ENCODE measurements at regions not wholly inside any gene's neighbourhood (a gene's known extent, or its start where the extent isn't known, plus 50 kb on each side); places are given as distances from the start of the nearest gene placed in this dataset.

GRCh38 chr3:112745567-112746248, 101.0 kb downstream of the CD200R1L start:
- H3K4me3 Mint-ChIP-seq: no peak overlapping the region
- DNase-seq (no peak), ATAC-seq (no peak)
- H3K27me3 Mint-ChIP-seq: no peaks in the 10 kb centered on the region
- no peaks in the 10 kb centered on the region for H3K9me3 Mint-ChIP-seq
- POLR2A ChIA-PET: no interaction called here
- peaks cover 2 to 11% (median 10%) of the 10 kb centered on the region in 4 donors for H3K4me1 Mint-ChIP-seq
- H3K36me3 Mint-ChIP-seq: no peaks in the 10 kb centered on the region
- H3K27ac Mint-ChIP-seq: peak overlapping the region in 1 of 10 donors; percentile 4

GRCh38 chr3:112744825-112745566, 101.7 kb downstream of the CD200R1L start:
- Mint-ChIP-seq H3K36me3 (no peaks in the 10 kb centered on the region), H3K4me3 (no peak overlapping the region), H3K27ac (peak overlapping the region in 3 of 10 donors; percentile 4 to 37 (median 29)), H3K9me3 (no peaks in the 10 kb centered on the region), H3K4me1 (peaks cover 3 to 18% (median 17%) of the 10 kb centered on the region in 4 donors), H3K27me3 (no peaks in the 10 kb centered on the region)
- POLR2A ChIA-PET: no interaction called here
- no peak for DNase-seq
- no peak for ATAC-seq

GRCh38 chr3:112744106-112744505, 102.6 kb downstream of the CD200R1L start:
- no peaks in the 10 kb centered on the region for H3K27me3 Mint-ChIP-seq
- POLR2A ChIA-PET: no interaction called here
- no peak overlapping the region for H3K4me3 Mint-ChIP-seq
- H3K9me3 Mint-ChIP-seq: no peaks in the 10 kb centered on the region
- DNase-seq (no peak), ATAC-seq (no peak)
- peaks cover 7 to 27% (median 26%) of the 10 kb centered on the region in 4 donors for H3K4me1 Mint-ChIP-seq
- H3K27ac Mint-ChIP-seq: no peak overlapping the region
- no peaks in the 10 kb centered on the region for H3K36me3 Mint-ChIP-seq

GRCh38 chr3:112742934-112743333, 102.0 kb upstream of the CCDC80 start:
- DNase-seq (no peak), ATAC-seq (no peak)
- Mint-ChIP-seq H3K9me3 (no peaks in the 10 kb centered on the region), H3K27me3 (no peaks in the 10 kb centered on the region), H3K4me1 (peaks cover 7 to 36% (median 34%) of the 10 kb centered on the region in 4 donors), H3K4me3 (no peak overlapping the region), H3K36me3 (no peaks in the 10 kb centered on the region), H3K27ac (no peak overlapping the region)
- POLR2A ChIA-PET: no interaction called here

GRCh38 chr3:112741983-112742382, 101.0 kb upstream of the CCDC80 start:
- POLR2A ChIA-PET: no interaction called here
- Mint-ChIP-seq H3K4me1 (peaks cover 9 to 44% (median 41%) of the 10 kb centered on the region in 4 donors), H3K27me3 (no peaks in the 10 kb centered on the region), H3K36me3 (no peaks in the 10 kb centered on the region), H3K9me3 (no peaks in the 10 kb centered on the region), H3K4me3 (no peak overlapping the region), H3K27ac (peak overlapping the region in 1 of 10 donors; percentile 86)
- DNase-seq: no peak
- no peak for ATAC-seq

- POLR2A ChIA-PET: interaction anchor here (1.1 kb wide), 1 partner anchor 238 kb away, joined by 5 read pairs; no protein-coding TSS in a partner anchor
- Mint-ChIP-seq H3K9me3 (no peaks in the 10 kb centered on the region), H3K36me3 (no peaks in the 10 kb centered on the region), H3K27me3 (no peaks in the 10 kb centered on the region), H3K4me1 (peaks cover 15 to 55% (median 52%) of the 10 kb centered on the region in 4 donors), H3K27ac (peak overlapping the region in 6 of 10 donors; percentile 21 to 86 (median 77)), H3K4me3 (peak overlapping the region in 4 of 10 donors; percentile 8 to 39 (median 33))
- no peak for DNase-seq
- no peak for ATAC-seq
Measured at GRCh38 chr3:112740835-112741234, 99.9 kb upstream of the CCDC80 start.

- Mint-ChIP-seq H3K27me3 (no peaks in the 10 kb centered on the region), H3K9me3 (no peaks in the 10 kb centered on the region), H3K4me3 (peak overlapping the region in 9 of 10 donors; percentile 22 to 69 (median 38)), H3K27ac (peak overlapping the region in 9 of 10 donors; percentile 31 to 87 (median 74)), H3K36me3 (no peaks in the 10 kb centered on the region), H3K4me1 (peaks cover 16 to 63% (median 60%) of the 10 kb centered on the region in 4 donors)
- peak in 2 of 10 donors; percentile 13 to 18 for DNase-seq
- peak; percentile 14 to 26 for ATAC-seq
- POLR2A ChIA-PET: interaction anchor here (1.1 kb wide), 1 partner anchor 240 kb away, joined by 5 read pairs; no protein-coding TSS in a partner anchor
Measured at GRCh38 chr3:112739252-112739965, 98.5 kb upstream of the CCDC80 start.

GRCh38 chr3:112738366-112738765, 97.4 kb upstream of the CCDC80 start:
- no peak overlapping the region for H3K4me3 Mint-ChIP-seq

GRCh38 chr3:112736805-112737566, 96.0 kb upstream of the CCDC80 start:
- H3K9me3 Mint-ChIP-seq: no peaks in the 10 kb centered on the region
- peaks cover 16 to 63% (median 60%) of the 10 kb centered on the region in 4 donors for H3K4me1 Mint-ChIP-seq
- H3K27ac Mint-ChIP-seq: peak overlapping the region; percentile 38 to 87 (median 68)
- POLR2A ChIA-PET: no interaction called here
- peak; percentile 78 to 87 for ATAC-seq
- peak in 2 of 10 donors; percentile 41 to 46 for DNase-seq
- no peaks in the 10 kb centered on the region for H3K27me3 Mint-ChIP-seq
- H3K4me3 Mint-ChIP-seq: peak overlapping the region in 7 of 10 donors; percentile 5 to 66 (median 27)
- no peaks in the 10 kb centered on the region for H3K36me3 Mint-ChIP-seq

More at GRCh38 chr3:112738366-112738765, 97.4 kb upstream of the CCDC80 start:
- POLR2A ChIA-PET: no interaction called here
- Mint-ChIP-seq H3K27ac (peak overlapping the region in 3 of 10 donors; percentile 6 to 68 (median 12)), H3K4me1 (peaks cover 16 to 63% (median 60%) of the 10 kb centered on the region in 4 donors), H3K36me3 (no peaks in the 10 kb centered on the region), H3K27me3 (no peaks in the 10 kb centered on the region), H3K9me3 (no peaks in the 10 kb centered on the region)
- no peak for ATAC-seq
- no peak for DNase-seq

GRCh38 chr3:112736386-112736785, 95.4 kb upstream of the CCDC80 start:
- Mint-ChIP-seq H3K27me3 (no peaks in the 10 kb centered on the region), H3K4me3 (peak overlapping the region in 3 of 10 donors; percentile 18 to 37 (median 36)), H3K36me3 (no peaks in the 10 kb centered on the region), H3K27ac (peak overlapping the region in 9 of 10 donors; percentile 8 to 83 (median 72)), H3K9me3 (no peaks in the 10 kb centered on the region), H3K4me1 (peaks cover 16 to 60% (median 55%) of the 10 kb centered on the region in 4 donors)
- no peak for DNase-seq
- no peak for ATAC-seq
- POLR2A ChIA-PET: no interaction called here

GRCh38 chr3:112735926-112736325, 95.0 kb upstream of the CCDC80 start:
- peak overlapping the region in 3 of 10 donors; percentile 18 to 37 (median 36) for H3K4me3 Mint-ChIP-seq
- peaks cover 16 to 55% (median 52%) of the 10 kb centered on the region in 4 donors for H3K4me1 Mint-ChIP-seq
- no peaks in the 10 kb centered on the region for H3K27me3 Mint-ChIP-seq

More at GRCh38 chr3:112735926-112736325, 95.0 kb upstream of the CCDC80 start:
- DNase-seq: no peak
- Mint-ChIP-seq H3K36me3 (no peaks in the 10 kb centered on the region), H3K27ac (peak overlapping the region in 7 of 10 donors; percentile 34 to 83 (median 72)), H3K9me3 (no peaks in the 10 kb centered on the region)
- POLR2A ChIA-PET: no interaction called here
- ATAC-seq: no peak

All from naive thymus-derived CD8-positive, alpha-beta T cell (primary cell).